Stimulated activated CD4-positive, alpha-beta T cell treated with anti-CD3 and anti-CD28 coated beads, Interleukin-4, amount 100 ng/mL, for 1 hour (primary cell): ENCODE measurements at regions not wholly inside any gene's neighbourhood (a gene's known extent, or its start where the extent isn't known, plus 50 kb on each side); places are given as distances from the start of the nearest gene placed in this dataset.

Source experiments
- DNase-seq: peaks from one replicate; pipeline ENCODE4 v3.0.0-alpha.2; 2020

DNA sequence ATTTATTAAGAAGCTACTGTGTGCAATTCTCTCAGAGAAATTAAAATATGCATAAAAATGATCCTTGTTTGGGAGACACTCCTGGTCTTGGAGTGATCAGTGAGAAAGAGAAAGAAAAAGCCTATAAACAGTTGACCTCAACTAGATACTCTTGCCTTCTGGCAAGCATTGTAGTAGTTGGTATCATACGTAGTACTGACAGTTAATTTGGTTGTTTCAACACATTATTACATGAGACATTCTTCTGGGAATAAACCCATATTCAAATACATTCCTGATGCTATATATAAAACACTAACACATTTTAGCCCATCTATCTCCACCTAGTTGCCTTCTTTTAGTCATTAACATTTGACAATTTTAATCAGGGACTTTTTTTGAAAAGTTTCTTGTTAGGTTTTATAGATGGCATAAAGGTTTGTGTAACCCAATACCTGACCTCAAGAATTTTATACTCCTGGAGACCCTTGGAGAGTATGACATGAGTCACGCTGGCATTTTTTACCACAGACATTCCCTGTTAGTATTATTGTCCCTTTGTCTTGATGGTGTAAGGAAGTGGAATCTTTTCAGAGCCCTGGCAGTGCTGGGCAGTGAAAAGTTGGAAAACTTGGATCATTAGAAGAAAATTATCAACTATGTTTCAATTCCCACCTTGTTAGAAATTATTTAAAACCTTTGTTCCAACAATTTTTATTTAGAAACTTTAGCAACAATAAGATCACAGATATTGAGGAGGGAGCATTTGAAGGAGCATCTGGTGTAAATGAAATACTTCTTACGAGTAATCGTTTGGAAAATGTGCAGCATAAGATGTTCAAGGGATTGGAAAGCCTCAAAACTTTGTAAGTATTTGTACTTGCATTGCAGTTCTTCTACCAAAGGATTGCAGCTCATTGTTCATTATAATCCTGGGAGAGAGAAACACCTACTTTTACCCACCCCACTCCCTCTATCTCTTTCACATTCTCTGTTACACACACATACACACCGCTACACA lies 167.1 kb upstream of the PACRGL start:
- no peak for DNase-seq

DNA sequence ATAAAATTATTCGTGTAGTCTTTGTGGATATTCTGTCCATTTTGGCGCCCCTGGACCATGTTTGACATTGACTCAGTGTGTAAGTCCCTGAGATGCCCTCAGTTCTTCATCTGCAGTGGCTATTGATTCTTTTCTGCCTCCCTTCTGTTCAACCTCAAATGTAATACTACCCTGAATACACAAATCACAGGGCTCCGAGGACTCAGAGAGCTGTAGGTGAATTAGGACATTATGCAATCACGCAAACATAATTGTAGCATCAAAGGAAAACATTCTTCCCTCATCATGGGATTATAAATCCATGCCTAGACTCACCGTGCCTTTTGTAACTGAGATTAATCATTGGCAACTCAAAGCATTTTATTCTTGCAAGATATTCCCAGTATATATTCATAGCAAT lies 161.4 kb upstream of the PACRGL start:
- no peak for DNase-seq

DNA sequence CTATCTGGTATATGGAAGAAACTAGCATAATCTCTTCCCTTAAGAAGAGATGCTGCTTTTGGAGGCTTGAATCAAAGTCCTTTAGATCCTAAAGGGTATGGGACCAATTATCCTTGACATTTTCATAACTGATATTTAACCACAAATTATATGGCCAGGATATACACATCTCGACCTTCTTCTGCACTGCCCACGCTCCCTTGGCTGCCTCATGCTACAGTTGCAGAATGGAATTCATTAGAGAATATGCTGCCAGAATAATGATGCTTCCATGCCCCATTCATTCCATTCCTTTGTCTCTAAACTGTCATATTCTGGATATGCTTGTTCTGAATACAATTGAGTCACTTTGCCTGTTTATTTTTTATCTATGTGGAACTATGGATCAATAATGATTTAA lies 157.1 kb upstream of the PACRGL start:
- no peak for DNase-seq

DNA sequence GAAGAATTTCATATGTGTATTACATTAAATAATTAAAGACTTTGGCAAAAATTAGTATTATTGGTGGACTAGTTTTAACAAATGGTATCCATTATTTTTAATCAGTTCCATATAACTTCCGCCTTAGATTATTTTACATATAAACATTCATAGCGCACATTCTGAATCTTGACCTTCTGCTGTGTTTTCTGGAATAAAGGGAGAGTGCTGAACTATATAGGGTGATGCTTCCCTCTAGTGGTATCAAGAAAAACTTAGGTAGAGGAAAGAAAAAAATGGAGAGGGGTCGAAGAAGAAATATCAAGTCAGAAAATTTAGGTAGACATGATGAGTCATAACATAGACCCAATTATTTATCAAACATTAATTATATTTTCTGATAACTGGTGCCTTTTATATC lies 155.6 kb upstream of the PACRGL start:
- no peak for DNase-seq

DNA sequence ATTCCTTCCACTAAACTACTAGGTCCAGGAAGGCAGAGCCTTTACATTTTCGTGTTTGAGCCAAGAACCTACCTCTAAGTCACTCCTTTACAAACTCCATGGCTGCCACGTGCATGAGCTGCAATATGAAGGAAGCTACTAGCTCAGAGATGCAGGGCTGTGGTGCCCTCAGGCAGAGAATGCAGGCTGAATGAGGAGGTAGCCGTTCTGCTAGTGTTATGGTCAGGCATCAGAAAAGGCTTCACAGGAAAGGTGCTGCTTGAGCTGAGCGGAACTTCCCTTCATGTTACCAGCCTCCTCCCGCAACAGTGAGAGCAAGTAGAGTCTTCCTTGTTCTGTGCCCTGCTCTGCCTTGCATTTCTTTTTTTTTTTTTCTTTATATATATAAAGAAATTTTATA lies 148.3 kb upstream of the PACRGL start:
- DNase-seq, result no peak

DNA sequence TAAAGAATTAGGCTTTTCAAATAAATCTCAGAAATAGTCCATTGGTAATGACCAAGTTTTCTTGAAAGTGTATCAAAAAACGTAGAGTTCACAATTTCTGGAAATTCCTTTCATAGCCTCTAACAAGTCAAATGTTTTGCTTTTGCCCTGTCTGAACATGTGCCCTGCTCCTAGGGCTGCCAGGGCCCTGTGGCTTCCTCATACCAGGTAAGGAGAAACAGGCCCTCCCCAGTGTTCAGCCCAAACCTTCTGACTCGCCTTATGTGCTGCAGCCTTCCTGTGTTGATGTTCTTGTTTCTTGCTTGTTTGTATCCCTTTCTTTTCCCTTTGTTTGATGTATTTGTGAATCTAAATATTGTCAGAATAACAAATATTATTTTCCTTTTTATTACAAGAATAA lies 146.1 kb upstream of the PACRGL start:
- DNase-seq, result no peak

DNA sequence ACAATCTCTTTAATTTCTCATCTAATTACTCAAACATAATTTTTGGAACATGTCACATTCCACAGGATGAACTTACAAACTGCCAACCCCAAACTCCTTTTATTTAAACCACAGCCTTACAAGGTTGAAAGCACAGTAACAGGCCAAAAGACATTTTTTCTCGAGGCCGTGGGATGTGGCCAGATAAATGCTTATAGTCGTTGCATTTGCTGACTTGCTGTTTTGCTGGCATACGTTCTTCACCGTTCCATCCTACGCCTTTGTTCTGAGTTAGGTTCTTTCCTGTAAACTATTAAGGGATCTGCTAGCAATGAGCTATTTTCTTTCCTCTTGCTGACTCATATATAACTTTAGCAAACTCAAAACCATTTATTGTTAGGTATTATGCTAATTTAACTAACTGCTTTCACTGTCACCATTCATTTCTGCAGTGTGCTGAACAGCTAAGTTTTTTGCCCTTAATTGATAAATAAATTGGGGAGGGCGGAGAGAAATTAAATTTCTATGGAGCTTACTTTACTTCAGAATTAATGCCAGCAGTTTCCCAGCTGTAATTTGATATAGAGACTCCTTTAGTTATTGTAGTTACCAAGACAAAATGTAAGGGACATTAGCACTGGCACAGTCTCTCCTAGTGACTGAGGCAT lies 135.1 kb upstream of the PACRGL start:
- DNase-seq, result no peak

DNA sequence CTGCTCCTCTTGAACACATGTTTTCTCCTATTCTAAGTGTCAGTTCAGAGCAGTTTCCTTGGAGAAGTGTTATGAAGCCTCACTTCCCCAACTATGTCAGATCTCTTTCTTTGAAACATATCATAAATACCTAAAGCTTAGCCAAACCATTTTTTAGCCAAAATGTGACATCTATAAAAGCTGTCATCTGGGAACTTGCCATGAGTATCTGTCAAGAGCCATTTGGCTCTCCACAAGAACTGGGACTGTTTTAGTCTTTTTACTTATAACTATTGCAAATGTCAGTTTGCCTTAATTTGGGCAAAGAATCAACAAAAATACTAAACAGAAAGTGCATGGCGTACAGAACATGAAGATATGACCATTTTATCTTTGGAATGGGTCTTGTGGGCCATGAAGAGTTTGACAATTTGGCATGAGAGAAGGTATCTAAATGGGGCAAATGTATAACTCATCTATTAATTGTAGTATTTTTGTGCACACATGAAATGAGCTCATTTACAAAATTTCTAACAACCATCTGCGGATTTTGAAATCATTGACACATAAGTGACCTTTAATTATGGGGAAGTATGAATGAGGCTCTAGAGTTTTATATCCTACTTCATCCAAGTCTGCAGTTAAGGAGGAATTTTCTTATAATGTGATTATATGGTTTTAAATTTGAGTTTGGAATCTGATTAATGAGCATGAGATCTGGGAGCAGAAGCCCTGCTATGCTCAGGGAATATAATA lies 129.1 kb upstream of the PACRGL start:
- no peak for DNase-seq

DNA sequence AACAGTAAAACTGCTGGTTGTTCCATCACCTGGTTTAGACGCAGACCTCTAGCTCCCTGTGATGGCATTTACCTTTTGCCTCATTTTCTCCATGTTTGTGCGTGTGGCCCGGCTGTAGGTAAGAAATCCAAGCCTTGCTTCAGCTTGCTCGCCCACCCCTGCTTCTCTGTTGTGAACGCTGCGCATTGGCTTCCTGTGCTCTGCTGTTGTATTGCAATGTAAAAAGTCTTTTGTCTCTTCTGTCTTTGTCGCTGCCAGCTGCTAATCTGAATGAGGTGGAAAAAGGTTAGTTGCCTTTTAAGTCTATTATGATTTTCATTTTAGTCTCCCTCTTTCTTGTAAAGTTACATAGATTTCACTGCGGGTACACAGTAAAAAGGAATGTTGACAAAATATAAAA lies 127.3 kb upstream of the PACRGL start:
- no peak for DNase-seq

DNA sequence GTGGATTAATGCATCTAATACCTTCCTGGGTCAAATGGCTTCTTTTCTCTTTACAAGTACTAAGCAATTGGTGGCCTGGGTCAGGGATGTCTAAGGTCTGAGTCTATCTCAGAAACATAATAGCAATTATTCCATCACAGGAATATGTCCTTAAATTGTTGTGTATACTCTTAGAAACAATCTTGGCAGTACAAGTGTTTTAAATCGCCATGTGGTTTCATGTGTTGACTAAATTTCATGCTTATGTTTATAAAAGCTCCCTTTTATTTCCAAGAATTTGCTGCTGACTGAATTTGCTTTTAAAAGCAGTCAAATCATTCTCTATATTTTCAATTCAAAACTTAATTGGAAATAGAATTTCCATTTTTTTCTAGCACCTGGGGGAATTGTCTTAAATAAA lies 125.3 kb upstream of the PACRGL start:
- DNase-seq, result no peak

DNA sequence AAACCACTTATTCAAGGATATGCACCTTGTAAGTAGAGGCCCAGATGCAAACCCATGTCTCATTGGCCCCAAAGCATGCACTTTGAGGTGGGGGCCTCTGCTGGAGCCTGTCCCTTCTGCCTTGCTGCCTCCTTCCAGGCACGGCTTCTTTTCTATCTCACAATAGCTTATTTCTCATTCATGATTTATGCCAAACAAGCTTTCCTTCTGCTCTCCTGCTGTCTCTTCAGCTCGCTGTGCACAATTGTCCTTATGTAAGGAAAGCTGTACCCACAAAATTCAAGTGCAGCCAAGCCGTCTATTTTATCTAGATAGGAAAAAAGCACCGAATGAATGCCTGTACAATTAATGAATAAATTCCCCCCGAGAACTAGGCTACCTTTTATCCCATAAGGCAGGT lies 124.8 kb upstream of the PACRGL start:
- DNase-seq, result no peak

DNA sequence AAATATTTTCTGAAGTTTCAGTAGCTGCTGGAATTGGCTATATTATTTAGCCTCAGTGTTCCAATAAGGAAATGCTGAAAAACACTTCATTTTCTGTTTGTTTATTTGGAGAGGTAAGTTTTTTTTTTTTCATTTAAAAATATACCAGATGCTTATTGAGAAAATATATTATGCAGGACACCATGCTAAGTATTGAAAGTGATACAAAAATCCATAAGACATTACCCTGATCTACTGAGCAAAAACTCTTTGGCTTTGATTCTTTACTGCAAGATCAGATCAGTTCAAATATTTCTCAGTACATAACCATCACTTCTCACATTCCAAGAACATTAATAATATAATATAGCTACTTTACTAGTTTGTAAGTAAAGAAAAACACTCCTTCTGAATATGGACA lies 123.4 kb upstream of the PACRGL start:
- no peak for DNase-seq

DNA sequence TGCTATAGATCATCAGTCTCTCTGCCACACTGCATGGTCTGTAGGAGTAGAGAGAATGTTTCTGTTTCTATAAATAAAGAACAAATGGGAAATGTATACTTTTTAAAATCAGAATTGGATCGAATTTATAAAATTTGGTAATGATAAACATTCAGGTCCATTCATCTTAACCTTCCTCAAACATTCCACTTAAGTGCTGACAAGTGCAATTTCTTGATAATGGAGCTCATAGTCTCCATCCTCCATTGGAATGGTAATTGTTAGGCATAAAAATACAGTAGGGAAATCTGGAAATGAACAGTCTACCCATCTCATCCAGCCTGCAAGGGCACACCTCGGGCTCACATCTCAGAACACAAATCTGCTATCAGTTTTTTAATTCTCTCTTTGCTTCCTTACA lies 122.6 kb upstream of the PACRGL start:
- DNase-seq, result no peak

DNA sequence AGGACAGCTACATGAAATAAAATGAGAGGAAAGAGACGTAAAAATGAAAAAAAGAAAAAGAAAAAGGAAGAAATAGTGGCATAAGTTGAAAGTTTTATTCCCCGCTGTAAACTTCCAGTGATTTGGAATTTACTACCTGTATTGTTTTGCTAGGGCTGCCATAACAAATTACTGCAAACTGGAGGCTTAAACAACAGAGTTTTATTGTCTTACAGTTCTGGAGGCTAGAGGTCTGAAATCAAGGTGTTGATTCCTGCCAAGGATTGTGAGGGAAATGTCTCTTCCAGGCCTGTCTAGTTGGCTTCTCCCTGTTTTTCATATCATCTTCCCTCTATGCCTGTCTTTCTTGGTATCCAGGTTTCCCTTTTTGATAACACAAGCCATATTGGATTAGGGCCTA lies 119.4 kb upstream of the PACRGL start:
- DNase-seq, result no peak

DNA sequence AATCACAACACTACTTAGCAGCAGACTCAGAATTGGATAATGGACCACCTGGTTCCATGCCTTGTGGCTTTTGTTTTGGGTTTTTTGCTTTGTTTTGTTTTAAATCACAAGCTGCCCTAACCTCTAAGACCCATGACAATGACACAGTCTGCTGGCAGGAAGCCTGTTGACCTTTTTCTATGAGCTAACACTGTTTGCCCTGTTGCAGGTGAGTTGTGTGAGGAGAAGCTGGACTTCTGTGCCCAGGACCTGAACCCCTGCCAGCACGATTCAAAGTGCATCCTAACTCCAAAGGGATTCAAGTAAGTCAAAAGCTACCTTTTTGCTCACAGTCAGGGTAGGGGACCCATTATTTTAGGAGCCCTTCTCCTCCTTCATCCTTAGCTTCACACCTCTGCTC lies 110.8 kb upstream of the PACRGL start:
- no peak for DNase-seq

DNA sequence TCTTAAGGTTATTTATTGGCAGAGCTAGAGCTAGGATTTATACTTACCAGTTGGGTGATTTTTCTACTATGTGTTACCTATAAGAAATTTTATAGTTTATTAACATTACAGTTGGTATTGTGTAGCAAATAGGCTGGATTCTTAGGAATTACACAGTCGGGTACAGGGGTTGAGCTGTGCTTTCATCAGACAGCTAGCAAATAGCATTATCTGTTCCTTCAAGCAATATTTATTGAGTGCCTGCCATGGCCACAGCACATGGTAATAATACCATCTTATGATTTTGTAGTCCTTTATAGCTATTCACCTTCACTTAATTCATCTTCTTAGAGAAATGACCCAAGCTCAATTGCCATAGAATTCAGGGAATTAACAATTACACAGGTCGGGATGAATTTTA lies 109.4 kb upstream of the PACRGL start:
- DNase-seq, result no peak

DNA sequence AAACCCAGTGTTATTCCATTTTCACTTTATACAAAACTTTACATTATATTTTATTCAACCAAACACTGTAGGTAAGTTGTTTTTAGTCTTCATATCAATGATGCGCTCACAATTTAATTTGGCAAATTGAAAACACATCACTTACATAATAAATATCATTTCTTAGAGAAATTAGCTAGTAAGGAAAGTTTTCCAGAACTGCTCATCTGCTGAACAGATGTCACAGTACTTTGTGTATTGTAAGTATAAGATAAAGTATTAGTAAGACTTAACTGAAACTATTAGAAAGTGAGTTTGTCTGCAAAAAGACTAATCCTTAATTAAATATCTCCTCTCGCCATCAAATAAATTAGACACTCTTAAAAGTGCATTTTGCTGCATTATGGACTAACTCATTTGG lies 108.7 kb upstream of the PACRGL start:
- DNase-seq, result no peak

DNA sequence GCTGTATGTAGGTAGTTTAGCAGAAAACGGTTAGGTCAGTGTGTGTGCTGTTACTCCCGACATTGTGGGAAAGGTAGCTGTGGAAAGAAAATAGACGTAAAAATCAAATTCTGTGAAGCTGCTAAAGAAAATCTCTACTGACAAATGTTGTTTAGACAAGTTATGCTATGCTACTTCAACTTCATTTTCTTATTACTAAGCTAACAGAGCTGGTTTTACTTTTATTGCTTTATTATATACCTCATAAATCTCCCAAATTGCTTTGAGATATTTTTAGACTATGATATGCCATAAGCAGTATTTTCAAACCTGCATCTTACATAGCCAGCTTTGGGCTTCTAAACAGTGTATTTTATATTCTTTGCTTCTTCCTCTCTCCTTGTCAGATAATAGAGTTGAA lies 108.2 kb upstream of the PACRGL start:
- no peak for DNase-seq

DNA sequence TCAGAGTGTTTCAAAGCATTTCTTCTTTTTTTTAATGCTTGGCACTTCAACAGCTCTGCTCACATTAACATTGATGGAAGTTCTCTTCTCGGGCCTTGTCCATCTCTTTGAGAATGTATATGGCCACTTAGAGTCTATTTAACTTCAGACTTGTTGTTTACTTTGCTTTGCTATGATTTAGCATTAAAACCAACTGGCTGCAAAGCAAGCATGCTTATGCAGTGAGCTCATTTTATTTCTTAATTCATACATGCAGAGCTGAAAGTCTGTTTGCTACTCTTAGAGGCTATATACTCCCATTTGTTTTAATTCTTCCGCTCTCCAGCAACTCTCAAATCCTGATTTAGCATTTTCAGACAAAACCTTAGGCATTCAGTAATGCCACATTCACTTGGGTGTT lies 107.6 kb upstream of the PACRGL start:
- no peak for DNase-seq

DNA sequence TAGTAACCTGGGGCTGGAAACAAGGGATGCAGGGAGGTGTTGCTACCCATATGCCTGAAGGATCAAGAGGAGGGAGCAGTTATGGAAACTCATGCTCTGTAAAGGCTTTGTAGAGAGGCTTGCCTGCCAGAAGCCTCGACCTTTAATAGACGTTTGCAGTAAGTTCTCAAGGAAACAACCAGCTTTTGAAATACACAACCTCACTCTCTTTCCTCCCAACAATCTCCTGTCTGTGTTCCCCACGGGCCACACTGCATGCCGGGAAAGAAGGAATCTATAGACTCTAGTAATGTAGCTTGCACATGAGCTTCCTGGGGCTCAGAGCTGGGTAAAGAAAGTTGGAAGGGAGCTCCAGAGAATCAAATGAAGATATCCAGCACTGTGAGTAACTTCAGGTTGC lies 101.6 kb upstream of the PACRGL start:
- no peak for DNase-seq

DNA sequence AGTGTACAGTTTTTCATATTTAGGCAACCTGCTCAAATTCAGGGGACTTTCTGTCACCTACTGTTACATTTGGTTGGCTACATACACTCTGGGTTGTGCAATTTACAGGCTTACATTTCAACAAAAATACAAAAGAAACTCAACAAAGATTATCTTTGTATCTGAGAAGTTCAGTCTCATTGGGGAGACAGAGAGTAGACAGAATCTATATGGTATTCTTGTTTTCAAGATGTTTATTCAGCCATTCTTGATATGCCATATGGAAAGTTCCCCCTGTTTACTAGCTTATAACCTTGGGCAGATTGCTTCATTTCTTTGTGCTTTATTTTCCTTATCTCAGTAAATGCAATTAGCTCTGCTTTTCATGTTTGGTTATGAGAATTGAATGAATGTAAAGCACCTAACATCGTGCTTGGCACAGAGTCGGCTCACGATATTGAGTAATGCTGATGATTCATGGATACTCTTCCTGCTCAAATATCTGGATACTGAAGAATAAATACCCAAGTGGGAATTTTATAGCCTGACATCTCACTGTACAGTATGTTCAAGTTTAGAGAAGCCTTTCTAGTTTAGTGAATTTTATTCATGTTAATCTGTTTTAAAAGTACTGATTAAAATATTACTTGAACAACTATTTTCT lies 96.5 kb upstream of the PACRGL start:
- DNase-seq, result no peak

DNA sequence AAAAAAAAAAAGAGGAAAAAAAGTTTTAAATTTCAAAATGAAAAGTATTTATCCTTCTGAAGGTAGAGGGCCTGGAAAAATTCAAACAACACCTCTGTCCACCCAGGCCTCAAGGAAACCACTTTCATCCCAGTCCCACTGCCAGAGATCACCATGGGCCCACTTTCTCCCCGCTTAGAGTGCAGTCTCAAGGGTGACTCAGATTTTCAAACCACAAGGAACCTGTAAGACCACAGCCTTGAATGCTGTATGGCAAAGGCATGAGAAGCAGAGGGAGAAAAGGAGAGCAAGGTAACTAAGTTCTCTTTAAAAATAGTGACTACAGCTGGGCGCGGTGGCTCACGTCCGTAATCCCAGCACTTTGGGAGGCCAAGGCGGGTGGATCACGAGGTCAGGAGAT lies 87.9 kb upstream of the PACRGL start:
- no peak for DNase-seq

DNA sequence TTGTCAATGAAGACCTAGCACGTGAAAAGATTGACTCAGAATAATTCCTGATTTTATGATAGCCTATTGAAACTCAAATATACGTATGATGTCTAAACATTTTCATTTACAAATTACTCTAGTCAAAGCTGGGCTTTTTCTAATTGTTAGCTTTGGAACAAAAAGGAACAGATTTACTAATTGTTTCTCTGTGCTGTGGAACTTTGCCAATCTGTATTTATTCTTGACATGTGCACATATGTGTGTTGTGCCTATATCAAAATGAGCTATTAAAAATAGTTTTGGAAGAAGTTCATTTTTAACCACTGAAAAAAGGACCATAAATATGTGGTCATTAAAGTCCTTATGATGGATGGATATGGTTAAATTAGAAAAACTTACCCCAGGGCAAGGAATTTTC lies 85.4 kb upstream of the PACRGL start:
- DNase-seq, result no peak
